ENCODE measurements at regions not wholly inside any gene's neighbourhood (a gene's known extent, or its start where the extent isn't known, plus 50 kb on each side); places are given as distances from the start of the nearest gene placed in this dataset.

DNA sequence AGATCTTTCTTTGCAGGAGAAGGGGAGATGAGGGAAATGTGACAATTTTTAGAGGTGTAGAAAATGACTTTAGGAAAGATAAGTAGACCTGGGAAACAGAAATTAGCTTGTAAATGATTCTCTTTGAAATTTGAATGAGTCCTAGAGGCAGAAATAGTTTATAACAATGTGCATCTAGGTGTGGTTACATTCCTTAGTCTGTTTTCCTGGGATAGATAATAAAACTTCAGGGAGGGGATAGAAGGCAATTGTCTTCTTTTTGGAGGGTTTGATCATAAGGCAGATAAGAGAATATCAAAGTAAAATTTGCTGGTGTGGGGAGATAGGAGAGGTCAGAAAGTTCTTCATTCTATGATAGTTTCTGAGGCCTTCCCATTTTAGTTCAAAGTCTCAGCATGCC lies 1344.3 kb upstream of the LRRTM1 start:
- intact Hi-C loops (cut with micrococcal nuclease): no loop called here

- intact Hi-C loops (cut with micrococcal nuclease): no loop called here
These were observed 1343.8 kb upstream of the LRRTM1 start for GRCh38 chr2:81648370-81648769.

GRCh38 chr2:81647715-81648230 lies 1343.2 kb upstream of the LRRTM1 start:
- intact Hi-C loops (cut with micrococcal nuclease): no loop called here

DNA sequence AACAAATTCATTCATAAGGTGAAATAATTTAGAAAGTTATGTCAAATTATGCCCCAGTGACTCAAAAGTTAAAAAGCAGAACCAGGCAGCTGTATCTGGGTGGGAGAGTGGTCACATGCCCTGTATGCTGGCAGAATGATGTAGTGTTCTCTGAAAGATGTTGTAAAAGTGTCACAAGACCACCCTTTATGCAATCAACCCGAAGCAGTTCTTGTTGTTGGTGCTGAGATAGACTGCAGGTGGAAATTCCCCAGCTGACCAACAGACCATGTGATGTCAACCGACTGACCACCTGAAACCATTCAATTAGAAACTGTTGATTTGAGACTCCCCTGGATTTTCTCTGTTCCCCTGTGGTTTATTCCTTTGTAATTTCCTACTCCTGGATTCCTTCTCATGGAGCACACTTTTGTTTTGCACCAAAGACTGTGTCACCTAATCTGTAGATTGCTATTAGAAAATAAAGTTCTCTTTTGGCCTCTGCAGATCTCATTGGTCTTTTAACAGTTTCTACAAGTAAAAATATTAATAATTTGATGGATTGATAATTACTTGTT lies 1341.3 kb upstream of the LRRTM1 start:
- intact Hi-C loops (cut with micrococcal nuclease): no loop called here

GRCh38 chr2:81644189-81644588 lies 1339.6 kb upstream of the LRRTM1 start:
- intact Hi-C loops (cut with micrococcal nuclease): no loop called here

DNA sequence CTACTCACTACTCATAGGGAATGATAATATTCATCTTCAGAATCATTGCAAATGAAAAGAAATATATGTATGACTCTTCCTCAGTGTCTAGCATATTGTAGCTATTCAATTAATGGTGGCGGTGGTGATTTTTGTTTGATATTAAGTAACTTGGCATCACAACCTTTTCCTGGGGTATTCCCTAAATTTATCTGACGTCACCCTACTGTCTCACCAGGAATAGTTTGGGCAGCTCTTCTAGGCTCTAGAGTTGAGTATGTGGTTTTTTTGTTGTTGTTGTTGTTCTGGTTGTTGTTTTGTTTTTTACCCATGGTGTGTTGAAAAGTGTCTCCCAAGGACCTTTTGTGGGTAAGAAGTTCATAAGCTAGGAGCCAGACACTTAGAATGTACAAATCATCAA lies 1320.3 kb upstream of the LRRTM1 start:
- intact Hi-C loops (cut with micrococcal nuclease): no loop called here

DNA sequence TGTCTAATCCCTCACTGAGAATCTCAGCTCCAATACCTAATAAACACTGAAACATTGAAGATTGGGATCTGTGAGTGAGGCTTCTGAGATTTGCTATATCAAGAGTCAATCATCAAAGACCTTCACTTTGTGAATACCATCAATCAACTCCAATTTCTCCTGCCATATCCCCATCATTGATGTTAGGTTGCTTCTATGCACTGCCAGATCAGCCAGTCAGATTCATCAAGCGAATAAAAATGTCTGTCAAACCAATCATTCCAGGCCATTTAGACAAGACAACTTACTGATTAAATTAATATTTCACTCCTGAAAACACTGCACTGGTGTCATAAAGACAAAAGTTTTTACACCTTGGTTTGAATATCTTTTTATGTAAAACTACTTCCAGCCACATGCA lies 1295.5 kb upstream of the LRRTM1 start:
- intact Hi-C loops (cut with micrococcal nuclease): no loop called here

DNA sequence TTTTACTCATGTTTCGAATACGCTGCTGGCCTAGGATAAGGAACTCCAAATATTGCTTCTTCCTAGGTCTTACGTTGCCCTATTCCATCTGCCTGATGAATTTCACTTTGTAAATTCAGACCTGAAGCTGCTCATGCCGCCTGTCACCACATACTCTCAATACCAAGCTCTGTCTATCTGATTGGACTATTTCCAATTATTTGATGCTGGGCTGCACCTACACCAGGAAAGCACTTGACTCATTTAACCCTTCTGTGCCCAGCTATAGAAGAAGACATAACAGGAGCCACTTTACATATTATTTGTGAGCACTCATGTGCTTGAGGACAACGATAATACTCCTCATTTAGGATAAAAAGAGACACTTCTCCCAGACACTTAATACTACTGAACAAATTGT lies 1293.9 kb upstream of the LRRTM1 start:
- intact Hi-C loops (cut with micrococcal nuclease): no loop called here

DNA sequence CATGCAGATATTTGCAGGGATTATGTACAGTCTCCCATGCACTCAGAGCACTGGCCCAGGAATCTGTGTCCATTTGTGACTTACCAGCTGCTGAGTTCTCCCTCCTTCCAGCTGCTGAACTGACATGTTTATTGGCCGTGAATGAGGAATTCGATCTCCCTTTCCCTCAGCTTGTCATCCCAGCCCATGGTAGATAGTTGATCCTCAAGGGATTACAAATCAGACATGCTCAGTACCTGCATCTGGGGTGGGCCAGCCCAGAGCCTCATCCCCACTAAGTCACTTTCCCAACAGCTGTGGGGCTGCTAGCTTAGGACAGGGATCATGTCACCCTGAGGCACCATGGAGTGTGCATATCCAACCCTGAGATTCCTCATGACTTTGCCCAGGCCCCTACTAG lies 1284.9 kb upstream of the LRRTM1 start:
- intact Hi-C loops (cut with micrococcal nuclease): no loop called here

DNA sequence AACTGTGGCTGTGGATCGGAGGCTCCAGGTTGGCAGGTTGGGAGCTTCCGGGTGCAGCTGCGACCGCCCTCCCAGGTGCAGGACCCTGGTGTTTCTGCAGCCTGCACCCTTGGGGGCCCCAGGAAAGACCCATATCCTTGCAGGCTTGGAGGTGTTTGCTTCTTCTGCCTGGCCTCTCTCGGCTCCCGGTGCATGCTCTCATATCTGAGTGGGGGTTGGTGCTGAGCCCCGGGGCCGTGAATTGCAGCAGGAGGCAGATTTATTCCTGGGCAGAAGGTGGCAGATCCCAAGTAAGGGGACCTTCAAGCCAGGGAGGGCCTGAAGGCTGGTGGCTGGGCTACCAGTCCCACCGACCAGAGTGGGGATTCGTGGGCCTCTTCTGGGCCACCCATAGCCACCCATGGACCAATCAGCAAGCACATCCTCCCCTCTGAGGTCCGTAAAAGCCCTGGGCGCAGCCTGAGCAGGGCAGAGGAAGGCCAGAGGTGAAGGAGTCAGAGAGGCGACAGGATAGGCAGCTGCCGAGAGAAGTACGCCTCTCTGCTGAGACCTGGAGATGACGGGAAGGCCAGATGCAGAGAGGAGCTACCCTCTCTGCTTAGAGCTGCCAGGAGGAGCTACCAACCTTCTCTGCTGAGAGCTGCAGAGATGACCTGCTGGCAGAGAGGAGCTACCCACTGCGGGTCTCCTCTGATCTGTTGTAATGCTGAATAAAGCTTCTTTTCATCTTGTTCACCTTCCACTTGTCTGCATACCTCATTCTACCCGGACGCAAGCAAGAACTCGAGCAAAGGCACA lies 1279.0 kb upstream of the LRRTM1 start:
- intact Hi-C loops (cut with micrococcal nuclease): no loop called here

GRCh38 chr2:81576713-81577112 lies 1272.2 kb upstream of the LRRTM1 start:
- intact Hi-C loops (cut with micrococcal nuclease): no loop called here

DNA sequence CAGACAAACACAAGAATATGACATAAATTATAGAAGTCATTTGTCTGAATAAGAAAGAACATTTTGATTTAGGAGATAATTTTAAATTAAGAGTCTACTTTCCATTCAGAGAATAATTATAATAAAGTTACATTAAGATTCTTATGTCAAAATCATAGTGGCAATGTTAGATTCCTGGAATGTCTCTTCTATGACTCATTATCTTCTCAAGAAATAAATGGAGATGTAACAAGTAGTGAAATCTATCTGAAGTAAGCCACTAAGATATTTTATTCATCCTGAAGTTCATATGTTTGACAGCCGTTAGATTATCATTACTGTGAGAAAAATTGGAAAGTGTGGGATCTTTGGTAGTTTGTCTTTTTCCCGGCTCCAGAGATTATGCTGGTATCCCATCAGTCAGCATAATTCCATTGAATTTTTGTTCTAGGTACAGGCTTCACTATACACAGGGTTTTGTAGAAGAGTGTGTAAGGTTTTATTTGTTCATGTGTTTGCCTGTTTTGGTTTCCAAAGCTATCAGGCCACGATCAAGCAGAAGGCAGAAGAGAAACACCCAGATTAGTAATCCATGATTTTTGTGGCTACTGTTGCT lies 1246.6 kb upstream of the LRRTM1 start:
- intact Hi-C loops (cut with micrococcal nuclease): no loop called here

DNA sequence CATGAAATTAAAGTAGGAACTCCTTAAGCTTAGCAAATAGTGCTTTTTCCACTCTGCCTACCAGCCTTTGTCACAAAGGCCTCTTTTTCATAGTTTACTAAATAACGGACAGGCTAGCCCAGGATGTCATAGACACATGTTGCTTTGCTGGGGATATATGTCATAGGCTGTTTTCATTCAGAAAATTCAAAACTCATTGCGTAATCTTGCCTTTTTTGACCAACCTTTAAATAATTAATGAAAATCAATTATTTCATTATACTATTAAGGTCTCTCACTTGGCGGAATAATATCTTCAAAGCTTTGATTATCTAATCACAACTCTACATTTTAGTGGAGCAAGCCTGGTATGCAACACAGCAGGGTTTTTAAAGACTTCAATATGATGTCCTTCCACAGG lies 1245.7 kb upstream of the LRRTM1 start:
- intact Hi-C loops (cut with micrococcal nuclease): no loop called here

- intact Hi-C loops (cut with micrococcal nuclease): no loop called here
These were observed 1245.1 kb upstream of the LRRTM1 start for GRCh38 chr2:81549646-81550045.

GRCh38 chr2:81545626-81546025 lies 1241.1 kb upstream of the LRRTM1 start:
- intact Hi-C loops (cut with micrococcal nuclease): no loop called here

- intact Hi-C loops (cut with micrococcal nuclease): no loop called here
These were observed 1237.6 kb upstream of the LRRTM1 start for GRCh38 chr2:81542119-81542518.

DNA sequence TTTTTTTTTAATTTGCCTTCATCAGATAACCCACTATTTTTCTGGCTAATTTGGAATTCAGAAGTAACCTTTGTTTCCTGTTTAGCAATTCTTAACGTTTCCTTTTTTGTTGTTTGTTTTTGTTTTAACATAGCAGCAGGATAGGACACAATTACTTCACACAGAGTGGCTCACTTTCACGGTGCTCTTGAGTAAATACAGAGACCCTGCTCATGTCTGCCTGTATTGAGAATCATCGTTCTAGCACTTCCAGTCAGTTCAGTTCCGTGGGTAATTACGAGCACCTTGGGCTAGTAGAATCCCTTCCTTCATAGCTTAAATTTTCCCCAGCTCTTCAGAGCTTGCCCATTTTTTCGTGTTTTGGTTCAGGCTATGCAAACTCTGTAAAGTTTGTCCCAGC lies 1225.4 kb upstream of the LRRTM1 start:
- intact Hi-C loops (cut with micrococcal nuclease): no loop called here

GRCh38 chr2:81528852-81529480 lies 1224.4 kb upstream of the LRRTM1 start:
- intact Hi-C loops (cut with micrococcal nuclease): no loop called here

DNA sequence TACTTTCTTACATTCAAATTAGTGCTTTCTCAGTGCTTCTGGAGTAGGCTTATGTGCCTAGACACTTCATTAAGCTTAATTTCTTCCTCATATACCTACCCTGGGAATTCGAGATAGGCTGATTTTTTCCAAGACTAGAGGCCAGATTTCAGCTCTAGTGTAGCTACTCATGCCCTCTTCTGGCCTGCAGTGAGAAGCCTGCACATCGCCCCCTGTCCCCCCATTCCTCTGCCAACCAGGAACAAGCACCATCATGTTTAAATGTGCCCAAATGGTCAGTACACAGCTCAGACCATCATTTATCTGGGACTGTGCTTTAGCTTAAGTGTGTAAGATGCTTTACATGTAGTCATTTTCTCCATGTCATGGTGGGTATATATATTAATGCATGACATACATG lies 1218.8 kb upstream of the LRRTM1 start:
- intact Hi-C loops (cut with micrococcal nuclease): no loop called here

DNA sequence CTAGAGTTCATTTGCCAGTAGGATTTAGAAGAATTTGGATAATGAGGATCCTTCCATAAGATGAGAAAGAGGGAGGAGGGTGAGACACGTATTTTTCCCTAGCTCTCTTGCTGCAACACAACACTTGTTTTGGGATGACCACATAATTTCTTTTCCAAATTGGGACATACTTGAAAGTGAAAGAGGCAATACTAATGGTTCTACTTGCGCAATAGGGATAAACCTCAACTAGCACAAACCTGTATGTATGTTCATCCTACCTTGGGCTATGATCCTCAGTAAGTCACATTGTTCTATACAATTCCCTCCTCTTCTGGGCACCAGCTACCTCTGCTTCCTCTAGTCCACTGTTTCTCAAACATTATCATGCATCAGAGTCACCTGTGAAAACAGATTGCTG lies 1208.8 kb upstream of the LRRTM1 start:
- intact Hi-C loops (cut with micrococcal nuclease): no loop called here

DNA sequence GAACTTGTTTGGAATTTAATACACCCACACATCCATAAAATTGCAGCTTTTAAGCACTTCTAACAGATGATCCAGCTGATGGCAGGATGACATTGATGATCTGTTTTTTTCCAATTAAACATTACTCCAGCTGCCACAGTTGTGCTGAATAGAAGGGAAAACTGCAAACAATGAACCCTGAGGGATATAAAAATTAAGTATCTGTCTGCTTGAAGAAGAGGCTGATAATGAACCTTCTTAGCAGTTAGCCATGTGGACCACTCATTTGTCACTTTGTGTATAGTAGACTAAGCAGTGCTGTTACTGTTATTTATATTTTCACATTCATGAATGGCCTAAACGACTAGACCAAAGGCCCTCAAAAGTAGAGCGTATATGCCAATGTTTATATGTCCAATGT lies 1201.0 kb upstream of the LRRTM1 start:
- intact Hi-C loops (cut with micrococcal nuclease): no loop called here

DNA sequence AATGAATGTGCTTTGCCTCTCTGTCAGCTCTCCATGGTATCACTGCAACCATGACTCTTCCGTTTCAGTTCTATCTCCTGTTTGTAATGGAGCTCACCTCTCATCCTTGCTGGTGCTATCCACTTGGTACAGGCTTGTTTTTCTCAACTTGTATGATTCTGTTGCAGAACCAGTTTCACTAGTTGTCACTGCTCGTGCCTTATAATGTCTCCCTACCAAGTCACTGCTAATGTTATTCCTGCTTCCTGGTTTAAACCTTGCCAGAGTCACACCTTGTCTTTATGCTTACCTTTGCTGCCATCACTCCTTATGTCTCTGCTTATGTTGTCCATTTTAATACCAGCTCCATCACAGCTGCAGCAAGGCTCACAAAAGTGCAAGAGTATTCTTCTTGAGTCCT lies 1191.0 kb upstream of the LRRTM1 start:
- intact Hi-C loops (cut with micrococcal nuclease): no loop called here
